Chondrocyte (in vitro differentiated cells): ENCODE measurements at regions not wholly inside any gene's neighbourhood (a gene's known extent, or its start where the extent isn't known, plus 50 kb on each side); places are given as distances from the start of the nearest gene placed in this dataset.

Experiments used
- DNase-seq: peaks from one replicate; pipeline ENCODE4 v3.0.0; 2021; ENCODE audit warnings: mixed read lengths, low spot score
- H3K27ac Mint-ChIP-seq: one replicate; pipeline ENCODE4 v1.8.0; 2021; ENCODE audit warnings: mild to moderate bottlenecking, moderate library complexity, mixed read lengths; ENCODE audit not compliant: unreplicated experiment
- H3K27me3 Mint-ChIP-seq: 2 replicates; pipeline ENCODE4 v1.8.0; 2021; ENCODE audit warnings: low read depth, mixed read lengths
- H3K36me3 Mint-ChIP-seq: 2 replicates; pipeline ENCODE4 v1.8.0; 2021; ENCODE audit warnings: low read depth, mixed read lengths
- H3K4me1 Mint-ChIP-seq: 2 replicates; pipeline ENCODE4 v1.8.0; 2021; ENCODE audit warnings: low read depth, mild to moderate bottlenecking, mixed read lengths
- H3K4me3 Mint-ChIP-seq: one replicate; pipeline ENCODE4 v1.8.0; 2021; ENCODE audit warnings: mild to moderate bottlenecking, moderate library complexity, mixed read lengths; ENCODE audit not compliant: unreplicated experiment
- H3K9me3 Mint-ChIP-seq: 2 replicates; pipeline ENCODE4 v1.8.0; 2021; ENCODE audit warnings: low read depth, mixed read lengths
- CTCF ChIP-seq: fragments of 200-600 bp; sonication (generic); IDR thresholded peaks from 2 replicates; pipeline ENCODE4 v1.5.0; 2021; ENCODE audit warnings: antibody characterized with exemption, mild to moderate bottlenecking, moderate library complexity

- TF ChIP-seq CTCF, result no peak
- peaks cover 32% of the 10 kb centered on the region for H3K9me3 Mint-ChIP-seq
- no peaks in the 10 kb centered on the region for H3K27me3 Mint-ChIP-seq
- no peak overlapping the region for H3K4me3 Mint-ChIP-seq
- no peak overlapping the region for H3K27ac Mint-ChIP-seq
- no peaks in the 10 kb centered on the region for H3K36me3 Mint-ChIP-seq
- H3K4me1 Mint-ChIP-seq, result no peaks in the 10 kb centered on the region
- no peak for DNase-seq
These were observed 594.8 kb upstream of the GRM7 start for GRCh38 chr3:6266135-6266534.

- Mint-ChIP-seq H3K36me3 (no peaks in the 10 kb centered on the region), H3K27me3 (no peaks in the 10 kb centered on the region)
These were observed 587.0 kb upstream of the GRM7 start for GRCh38 chr3:6273878-6274277.

GRCh38 chr3:6281662-6282061 lies 579.3 kb upstream of the GRM7 start:
- Mint-ChIP-seq H3K4me3 (no peak overlapping the region), H3K27ac (no peak overlapping the region), H3K36me3 (no peaks in the 10 kb centered on the region), H3K9me3 (peaks cover 33% of the 10 kb centered on the region), H3K4me1 (no peaks in the 10 kb centered on the region), H3K27me3 (no peaks in the 10 kb centered on the region)
- TF ChIP-seq CTCF, result no peak
- DNase-seq, result no peak

More at GRCh38 chr3:6273878-6274277, 587.0 kb upstream of the GRM7 start:
- Mint-ChIP-seq H3K4me1 (no peaks in the 10 kb centered on the region), H3K9me3 (peaks cover 38% of the 10 kb centered on the region), H3K27ac (no peak overlapping the region), H3K4me3 (no peak overlapping the region)
- DNase-seq, result no peak
- no peak for TF ChIP-seq CTCF

GRCh38 chr3:6282918-6283317 lies 578.0 kb upstream of the GRM7 start:
- no peak for TF ChIP-seq CTCF
- Mint-ChIP-seq H3K27me3 (no peaks in the 10 kb centered on the region), H3K9me3 (peaks cover 31% of the 10 kb centered on the region), H3K4me3 (no peak overlapping the region), H3K27ac (no peak overlapping the region), H3K36me3 (no peaks in the 10 kb centered on the region), H3K4me1 (no peaks in the 10 kb centered on the region)
- no peak for DNase-seq

- Mint-ChIP-seq H3K9me3 (peaks cover 40% of the 10 kb centered on the region), H3K4me1 (no peaks in the 10 kb centered on the region), H3K36me3 (no peaks in the 10 kb centered on the region), H3K4me3 (no peak overlapping the region), H3K27ac (no peak overlapping the region), H3K27me3 (no peaks in the 10 kb centered on the region)
- no peak for TF ChIP-seq CTCF
- no peak for DNase-seq
These were observed 573.6 kb upstream of the GRM7 start for GRCh38 chr3:6287088-6287875.
